ENCODE measurements at regions not wholly inside any gene's neighbourhood (a gene's known extent, or its start where the extent isn't known, plus 50 kb on each side); places are given as distances from the start of the nearest gene placed in this dataset.

GRCh38 chr6:1254326-1254725, 57.6 kb upstream of the FOXQ1 start:
- TF ChIP-seq CTCF (IDR thresholded peaks at IDR 0.05; ENCODE audit: low read length) (no peak), EZH2 (optimal IDR thresholded peaks at IDR 0.05; ENCODE audit: low read depth, low read length) (no peak)

Data from MM.1S (cell line).